DOHH2 (cell line): ENCODE measurements at regions not wholly inside any gene's neighbourhood (a gene's known extent, or its start where the extent isn't known, plus 50 kb on each side); places are given as distances from the start of the nearest gene placed in this dataset.

Experiments used
- H3F3A ChIP-seq: fragments of 200-600 bp; sonication (generic), shearing (Covaris generic); 2 replicates; pipeline ENCODE4 v1.6.0; 2016; ENCODE audit warnings: antibody characterized with exemption, mild to moderate bottlenecking; ENCODE audit not compliant: control insufficient read depth, insufficient read depth
- H3K27ac ChIP-seq: fragments of 200-600 bp; sonication (generic); 2 replicates; pipeline ENCODE4 v1.5.1; 2014; ENCODE audit warnings: low read depth, mild to moderate bottlenecking, low read length, moderate library complexity
- H3K27me3 ChIP-seq: fragments of 200-600 bp; sonication (generic); 2 replicates; pipeline ENCODE4 v1.6.1; 2014; ENCODE audit warnings: mild to moderate bottlenecking, low read length, mixed read lengths; ENCODE audit not compliant: control insufficient read depth
- H3K36me3 ChIP-seq: fragments of 200-600 bp; sonication (generic); 2 replicates; pipeline ENCODE4 v1.6.1; 2014; ENCODE audit warnings: mild to moderate bottlenecking, low read length, moderate library complexity, mixed read lengths; ENCODE audit not compliant: control insufficient read depth
- H3K4me1 ChIP-seq: fragments of 200-600 bp; sonication (generic); 2 replicates; pipeline ENCODE4 v1.6.1; 2014; ENCODE audit warnings: mild to moderate bottlenecking, low read length, mixed read lengths; ENCODE audit not compliant: control insufficient read depth
- H3K4me2 ChIP-seq: fragments of 200-600 bp; sonication (generic); 2 replicates; pipeline ENCODE4 v1.6.0; 2014; ENCODE audit warnings: mild to moderate bottlenecking, low read length, moderate library complexity
- H3K4me3 ChIP-seq: fragments of 200-600 bp; sonication (generic); 2 replicates; pipeline ENCODE4 v1.5.1; 2014; ENCODE audit warnings: mild to moderate bottlenecking, low read length, mixed read lengths
- H3K79me2 ChIP-seq: fragments of 200-600 bp; sonication (generic); 2 replicates; pipeline ENCODE4 v1.6.1; 2014; ENCODE audit warnings: mild to moderate bottlenecking, low read length, mixed read lengths; ENCODE audit not compliant: control insufficient read depth
- H3K9me2 ChIP-seq: fragments of 200-600 bp; sonication (generic); replicated peaks from 2 replicates; pipeline ENCODE4 v1.6.1; 2014; ENCODE audit warnings: mild to moderate bottlenecking, low read length, mixed read lengths; ENCODE audit not compliant: control insufficient read depth
- H3K9me3 ChIP-seq: fragments of 200-600 bp; sonication (generic); 2 replicates; pipeline ENCODE4 v1.6.1; 2014; ENCODE audit warnings: antibody characterized with exemption, low read length, mixed read lengths; ENCODE audit not compliant: control insufficient read depth, insufficient read depth
- H4K20me1 ChIP-seq: fragments of 200-600 bp; sonication (generic); 2 replicates; pipeline ENCODE4 v1.6.0; 2014; ENCODE audit warnings: low read depth, mild to moderate bottlenecking, antibody characterized with exemption, low read length, moderate library complexity; ENCODE audit not compliant: control insufficient read depth, insufficient read depth
- CTCF ChIP-seq: fragments of 200-600 bp; sonication (generic); IDR thresholded peaks from one replicate; pipeline ENCODE4 v1.5.1; 2014; ENCODE audit warnings: antibody characterized with exemption, mild to moderate bottlenecking, low read depth, low read length; ENCODE audit not compliant: poor library complexity, severe bottlenecking
- EZH2phosphoT487 ChIP-seq: fragments of 200-600 bp; sonication (generic); IDR thresholded peaks from 2 replicates; pipeline ENCODE4 v1.6.1; 2017; ENCODE audit warnings: borderline replicate concordance, mild to moderate bottlenecking, antibody characterized with exemption, low read length, moderate library complexity, mixed read lengths

- Histone ChIP-seq H3F3A (no peaks in the 10 kb centered on the region), H3K4me3 (no peak overlapping the region), H3K9me2 (no peaks in the 10 kb centered on the region), H3K4me1 (no peaks in the 10 kb centered on the region), H3K27ac (no peak overlapping the region), H3K79me2 (no peaks in the 10 kb centered on the region), H4K20me1 (no peaks in the 10 kb centered on the region), H3K4me2 (no peak overlapping the region), H3K27me3 (no peaks in the 10 kb centered on the region), H3K36me3 (no peaks in the 10 kb centered on the region), H3K9me3 (no peaks in the 10 kb centered on the region)
- TF ChIP-seq CTCF (no peak), EZH2phosphoT487 (no peak)
Measured at GRCh38 chr12:118520214-118521035, 144.1 kb downstream of the SUDS3 start.

DNA sequence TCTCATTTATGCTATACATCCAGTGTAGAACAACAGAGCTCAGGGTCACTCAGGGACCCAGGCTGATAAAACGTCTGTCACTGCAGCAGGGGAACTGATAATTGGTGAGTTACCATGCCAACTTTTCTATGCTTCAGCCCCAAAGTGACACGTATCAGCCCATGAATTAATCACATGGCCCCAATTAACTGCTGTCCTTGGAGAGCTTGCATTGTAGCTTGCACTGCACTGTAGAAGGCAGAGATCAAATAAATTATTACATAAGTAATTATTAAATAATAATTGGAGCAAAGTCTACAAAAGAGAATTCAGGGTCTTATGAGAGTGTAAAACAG lies 144.6 kb downstream of the SUDS3 start:
- no peak overlapping the region for H3K4me3 ChIP-seq
- TF ChIP-seq EZH2phosphoT487 (no peak), CTCF (no peak)
- H3K9me2 ChIP-seq = no peaks in the 10 kb centered on the region
- no peaks in the 10 kb centered on the region for H3K36me3 ChIP-seq
- no peak overlapping the region for H3K4me2 ChIP-seq
- H3F3A ChIP-seq = no peaks in the 10 kb centered on the region
- no peaks in the 10 kb centered on the region for H4K20me1 ChIP-seq
- H3K79me2 ChIP-seq = no peaks in the 10 kb centered on the region
- no peaks in the 10 kb centered on the region for H3K27me3 ChIP-seq
- no peaks in the 10 kb centered on the region for H3K4me1 ChIP-seq
- no peak overlapping the region for H3K27ac ChIP-seq
- H3K9me3 ChIP-seq = no peaks in the 10 kb centered on the region

DNA sequence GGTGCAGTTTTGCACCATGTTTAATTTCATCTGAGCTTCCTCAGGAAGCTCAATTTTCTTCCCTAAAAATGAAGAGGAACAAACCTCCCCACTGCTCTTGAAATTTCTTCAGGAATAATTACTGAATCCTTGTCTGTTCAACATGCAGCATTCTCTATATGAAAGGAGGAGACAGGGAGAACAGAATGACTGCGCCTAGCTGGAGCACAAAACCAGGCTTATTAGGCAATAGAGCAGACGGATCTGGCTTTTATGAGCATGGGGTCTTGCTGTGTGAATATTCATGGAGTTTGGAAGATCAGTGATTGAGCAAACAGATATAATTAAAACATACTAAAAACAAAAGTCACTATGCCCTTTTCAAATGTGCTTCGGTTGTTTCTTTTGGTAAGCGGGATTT lies 148.1 kb downstream of the SUDS3 start:
- TF ChIP-seq CTCF = no peak
- no peak for TF ChIP-seq EZH2phosphoT487
- Histone ChIP-seq H4K20me1 (no peaks in the 10 kb centered on the region), H3K4me2 (no peak overlapping the region), H3K79me2 (no peaks in the 10 kb centered on the region), H3K27ac (no peak overlapping the region), H3K9me2 (no peaks in the 10 kb centered on the region), H3K4me3 (no peak overlapping the region), H3K27me3 (no peaks in the 10 kb centered on the region), H3K36me3 (no peaks in the 10 kb centered on the region), H3K9me3 (no peaks in the 10 kb centered on the region), H3F3A (no peaks in the 10 kb centered on the region), H3K4me1 (no peaks in the 10 kb centered on the region)
